Neural cell (in vitro differentiated cells): ENCODE measurements at regions not wholly inside any gene's neighbourhood (a gene's known extent, or its start where the extent isn't known, plus 50 kb on each side); places are given as distances from the start of the nearest gene placed in this dataset.

Experiments used
- H2AFZ ChIP-seq: fragments of 200-600, 300-800 bp; sonication (generic), shearing (Covaris generic); 2 replicates; pipeline ENCODE4 v1.6.0; 2014; ENCODE audit warnings: low read depth, mild to moderate bottlenecking, antibody characterized with exemption, low read length, moderate library complexity
- H3F3A ChIP-seq: fragments of 200-600 bp; shearing (Covaris generic); 2 replicates; pipeline ENCODE4 v1.6.1; 2016; ENCODE audit warnings: mild to moderate bottlenecking, moderate library complexity, mixed read lengths, antibody characterized with exemption, low read length; ENCODE audit not compliant: insufficient read depth, poor library complexity, severe bottlenecking
- H3K27ac ChIP-seq: fragments of 200-600, 300-800 bp; sonication (generic), shearing (Covaris generic); 2 replicates; pipeline ENCODE4 v1.5.1; 2014; ENCODE audit warnings: mild to moderate bottlenecking, low read length, moderate library complexity
- H3K27me3 ChIP-seq: fragments of 300-800, 200-600 bp; sonication (generic), shearing (Covaris generic); 2 replicates; pipeline ENCODE4 v1.6.0; 2014; ENCODE audit warnings: mild to moderate bottlenecking, low read depth, low read length, moderate library complexity; ENCODE audit not compliant: insufficient read depth
- H3K36me3 ChIP-seq: fragments of 300-800, 200-600 bp; sonication (generic), shearing (Covaris generic); 2 replicates; pipeline ENCODE4 v1.5.1; 2014; ENCODE audit warnings: mild to moderate bottlenecking, antibody characterized with exemption, low read length, moderate library complexity; ENCODE audit not compliant: insufficient read depth
- H3K4me2 ChIP-seq: fragments of 300-800, 200-600 bp; sonication (generic), shearing (Covaris generic); 2 replicates; pipeline ENCODE4 v1.6.0; 2014; ENCODE audit warnings: mild to moderate bottlenecking, low read length
- H3K4me3 ChIP-seq: fragments of 300-800, 200-600 bp; sonication (generic), shearing (Covaris generic); 2 replicates; pipeline ENCODE4 v1.5.1; 2014; ENCODE audit warnings: mild to moderate bottlenecking, low read length, moderate library complexity
- H3K79me2 ChIP-seq: fragments of 200-600 bp; shearing (Covaris generic); replicated peaks from 2 replicates; pipeline ENCODE4 v1.6.0; 2014; ENCODE audit warnings: mild to moderate bottlenecking, low read length, moderate library complexity; ENCODE audit not compliant: insufficient read depth
- H3K9ac ChIP-seq: fragments of 300-800, 200-600 bp; sonication (generic), shearing (Covaris generic); 2 replicates; pipeline ENCODE4 v1.6.1; 2016; ENCODE audit warnings: mild to moderate bottlenecking, low read length, mixed read lengths
- H3K9me2 ChIP-seq: fragments of 200-600 bp; shearing (Covaris generic); 2 replicates; pipeline ENCODE4 v1.6.1; 2016; ENCODE audit warnings: mild to moderate bottlenecking, low read length, mixed read lengths; ENCODE audit not compliant: insufficient read depth
- H3K9me3 ChIP-seq: fragments of 200-600, 300-800 bp; sonication (generic), shearing (Covaris generic); 2 replicates; pipeline ENCODE4 v1.6.1; 2016; ENCODE audit warnings: mild to moderate bottlenecking, mixed run types, low read length, moderate library complexity, mixed read lengths
- H4K20me1 ChIP-seq: fragments of 200-600 bp; shearing (Covaris generic); 2 replicates; pipeline ENCODE4 v1.6.1; 2016; ENCODE audit warnings: mild to moderate bottlenecking, mixed run types; ENCODE audit not compliant: insufficient read depth
- EP300 ChIP-seq: fragments of 450-650 bp; conservative IDR thresholded peaks from 2 replicates; pipeline ENCODE4 v1.6.1; 2014; ENCODE audit warnings: antibody characterized with exemption, mild to moderate bottlenecking, moderate library complexity; ENCODE audit not compliant: poor library complexity, severe bottlenecking
- EZH2 ChIP-seq: fragments of 200-600, 300-800 bp; shearing (Covaris generic), sonication (generic); IDR thresholded peaks from 2 replicates; pipeline ENCODE4 v1.6.1; 2014; ENCODE audit warnings: antibody characterized with exemption, low read length, borderline replicate concordance, mild to moderate bottlenecking; ENCODE audit not compliant: insufficient read depth, poor library complexity, severe bottlenecking
- MXI1 ChIP-seq: fragments of 450-650 bp; conservative IDR thresholded peaks from 2 replicates; pipeline ENCODE4 v1.6.1; 2014; ENCODE audit warnings: antibody characterized with exemption, mild to moderate bottlenecking; ENCODE audit not compliant: poor library complexity, severe bottlenecking
- POLR2AphosphoS5 ChIP-seq: IDR thresholded peaks from 2 replicates; pipeline ENCODE4 v1.6.1; 2012
- RAD21 ChIP-seq: fragments of 450-650 bp; conservative IDR thresholded peaks from 2 replicates; pipeline ENCODE4 v1.6.1; 2014; ENCODE audit warnings: antibody characterized with exemption, mild to moderate bottlenecking, moderate library complexity
- REST ChIP-seq: IDR thresholded peaks from 2 replicates; pipeline ENCODE4 v1.6.1; 2012; ENCODE audit warnings: borderline replicate concordance
- SMC3 ChIP-seq: fragments of 450-650 bp; conservative IDR thresholded peaks from 2 replicates; pipeline ENCODE4 v1.6.1; 2014; ENCODE audit warnings: antibody characterized with exemption, mild to moderate bottlenecking, moderate library complexity; ENCODE audit not compliant: poor library complexity
- TAF1 ChIP-seq: IDR thresholded peaks from 2 replicates; pipeline ENCODE4 v1.6.1; 2012; ENCODE audit warnings: low read depth
- TF ChIP-seq, protein P1 (sequence below): fragments of 450-650 bp; IDR thresholded peaks from 2 replicates; pipeline ENCODE4 v1.5.1; 2014; ENCODE audit warnings: antibody characterized with exemption, mild to moderate bottlenecking, moderate library complexity; ENCODE audit not compliant: poor library complexity, severe bottlenecking

- no peak overlapping the region for H2AFZ ChIP-seq
- no peak for TF ChIP-seq REST
- TF ChIP-seq, protein P1, sequence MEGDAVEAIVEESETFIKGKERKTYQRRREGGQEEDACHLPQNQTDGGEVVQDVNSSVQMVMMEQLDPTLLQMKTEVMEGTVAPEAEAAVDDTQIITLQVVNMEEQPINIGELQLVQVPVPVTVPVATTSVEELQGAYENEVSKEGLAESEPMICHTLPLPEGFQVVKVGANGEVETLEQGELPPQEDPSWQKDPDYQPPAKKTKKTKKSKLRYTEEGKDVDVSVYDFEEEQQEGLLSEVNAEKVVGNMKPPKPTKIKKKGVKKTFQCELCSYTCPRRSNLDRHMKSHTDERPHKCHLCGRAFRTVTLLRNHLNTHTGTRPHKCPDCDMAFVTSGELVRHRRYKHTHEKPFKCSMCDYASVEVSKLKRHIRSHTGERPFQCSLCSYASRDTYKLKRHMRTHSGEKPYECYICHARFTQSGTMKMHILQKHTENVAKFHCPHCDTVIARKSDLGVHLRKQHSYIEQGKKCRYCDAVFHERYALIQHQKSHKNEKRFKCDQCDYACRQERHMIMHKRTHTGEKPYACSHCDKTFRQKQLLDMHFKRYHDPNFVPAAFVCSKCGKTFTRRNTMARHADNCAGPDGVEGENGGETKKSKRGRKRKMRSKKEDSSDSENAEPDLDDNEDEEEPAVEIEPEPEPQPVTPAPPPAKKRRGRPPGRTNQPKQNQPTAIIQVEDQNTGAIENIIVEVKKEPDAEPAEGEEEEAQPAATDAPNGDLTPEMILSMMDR = no peak
- TF ChIP-seq SMC3 = no peak
- TF ChIP-seq RAD21 = no peak
- no peak for TF ChIP-seq TAF1
- TF ChIP-seq EZH2 = no peak
- no peak for TF ChIP-seq EP300
- TF ChIP-seq POLR2AphosphoS5 = no peak
- TF ChIP-seq MXI1 = no peak
These were observed 2668.2 kb upstream of the PCDH20 start for GRCh38 chr13:64083811-64084210.

GRCh38 chr13:64083396-64083795 lies 2667.7 kb upstream of the PCDH20 start:
- Histone ChIP-seq H3K4me2 (no peak overlapping the region), H3K27me3 (no peaks in the 10 kb centered on the region), H3K79me2 (no peaks in the 10 kb centered on the region), H3K4me3 (no peak overlapping the region), H3F3A (no peaks in the 10 kb centered on the region), H3K9me3 (no peaks in the 10 kb centered on the region), H3K9ac (no peak overlapping the region), H4K20me1 (no peaks in the 10 kb centered on the region), H2AFZ (no peak overlapping the region), H3K9me2 (no peaks in the 10 kb centered on the region), H3K36me3 (no peaks in the 10 kb centered on the region), H3K27ac (no peak overlapping the region)
- TF ChIP-seq MXI1 (no peak), REST (no peak), RAD21 (no peak), EZH2 (no peak)
- TF ChIP-seq, protein P1 = no peak

More at GRCh38 chr13:64083811-64084210, 2668.2 kb upstream of the PCDH20 start:
- Histone ChIP-seq H3K9ac (no peak overlapping the region), H3F3A (no peaks in the 10 kb centered on the region), H3K79me2 (no peaks in the 10 kb centered on the region), H3K27ac (no peak overlapping the region), H3K4me2 (no peak overlapping the region), H3K9me3 (no peaks in the 10 kb centered on the region), H3K4me3 (no peak overlapping the region), H3K27me3 (no peaks in the 10 kb centered on the region), H4K20me1 (no peaks in the 10 kb centered on the region), H3K9me2 (no peaks in the 10 kb centered on the region), H3K36me3 (no peaks in the 10 kb centered on the region)
